COR-L47 (cell line): ENCODE measurements at regions not wholly inside any gene's neighbourhood (a gene's known extent, or its start where the extent isn't known, plus 50 kb on each side); places are given as distances from the start of the nearest gene placed in this dataset.

ENCODE experiments used
- DNase-seq: peaks from one replicate; lab custom pipeline; 2025; lab: John Stamatoyannopoulos, UW

- DNase-seq, result no peak
Observed at GRCh38 chr5:34505731-34506130, 150.4 kb upstream of the RAI14 start.

GRCh38 chr5:34507933-34508332, 148.2 kb upstream of the RAI14 start:
- DNase-seq, result no peak

- DNase-seq, result no peak
Observed at GRCh38 chr5:34509392-34509791, 146.7 kb upstream of the RAI14 start.

GRCh38 chr5:34510002-34510401, 146.1 kb upstream of the RAI14 start:
- DNase-seq, result no peak

GRCh38 chr5:34511063-34511462, 145.1 kb upstream of the RAI14 start:
- DNase-seq, result no peak

GRCh38 chr5:34511481-34511880, 144.6 kb upstream of the RAI14 start:
- no peak for DNase-seq

- no peak for DNase-seq
Observed at GRCh38 chr5:34511915-34512314, 144.2 kb upstream of the RAI14 start.

GRCh38 chr5:34516166-34516565, 140.0 kb upstream of the RAI14 start:
- no peak for DNase-seq

GRCh38 chr5:34516686-34517085, 139.4 kb upstream of the RAI14 start:
- DNase-seq, result no peak

GRCh38 chr5:34517249-34517648, 138.9 kb upstream of the RAI14 start:
- no peak for DNase-seq

- DNase-seq, result no peak
Observed at GRCh38 chr5:34519489-34520220, 136.5 kb upstream of the RAI14 start.

GRCh38 chr5:34521628-34522290, 134.4 kb upstream of the RAI14 start:
- no peak for DNase-seq

- DNase-seq, result peak; percentile 80
Observed at GRCh38 chr5:34522599-34523386, 133.3 kb upstream of the RAI14 start.

GRCh38 chr5:34523387-34523726, 132.8 kb upstream of the RAI14 start:
- no peak for DNase-seq

GRCh38 chr5:34524123-34524522, 132.0 kb upstream of the RAI14 start:
- no peak for DNase-seq

- no peak for DNase-seq
Observed at GRCh38 chr5:34525761-34526160, 130.4 kb upstream of the RAI14 start.

GRCh38 chr5:34526682-34527305, 129.3 kb upstream of the RAI14 start:
- DNase-seq, result no peak

GRCh38 chr5:34529581-34530331, 126.4 kb upstream of the RAI14 start:
- no peak for DNase-seq

GRCh38 chr5:34530637-34531036, 125.5 kb upstream of the RAI14 start:
- DNase-seq, result no peak

GRCh38 chr5:34531751-34532360, 124.3 kb upstream of the RAI14 start:
- no peak for DNase-seq
